ENCODE measurements at regions not wholly inside any gene's neighbourhood (a gene's known extent, or its start where the extent isn't known, plus 50 kb on each side); places are given as distances from the start of the nearest gene placed in this dataset.

GRCh38 chr10:94186722-94187121 is 176.0 kb downstream of the NOC3L start:
- no peaks in the 10 kb centered on the region for H3K4me1 ChIP-seq
- H3K4me3 ChIP-seq: no peak overlapping the region
- no peak overlapping the region for H3K27ac ChIP-seq
- WGBS, 2 donors: 72 to 75% methylated on average over 2 of the region's 2 CpGs
- TF ChIP-seq CTCF (IDR thresholded peaks at IDR 0.05) (no peak), POLR2A (IDR thresholded peaks at IDR 0.05) (no peak)
- no peak for DNase-seq
- intact Hi-C loops (cut with DNase I): no loop called here
- H3K27me3 ChIP-seq: no peaks in the 10 kb centered on the region
- H3K9me3 ChIP-seq: no peaks in the 10 kb centered on the region
- no peak for ATAC-seq
- H3K36me3 ChIP-seq (replicated peaks in 1 of 2; ENCODE audit: insufficient read depth in 1 of 2, low read depth in 2 of 2): no peaks in the 10 kb centered on the region

GRCh38 chr10:94192333-94192732 is 170.4 kb downstream of the NOC3L start:
- TF ChIP-seq CTCF (IDR thresholded peaks at IDR 0.05): no peak
- no peak for TF ChIP-seq POLR2A (IDR thresholded peaks at IDR 0.05)
- no peaks in the 10 kb centered on the region for H3K27me3 ChIP-seq
- no peaks in the 10 kb centered on the region for H3K9me3 ChIP-seq
- H3K4me1 ChIP-seq: no peaks in the 10 kb centered on the region
- WGBS, 2 donors: 76 to 81% methylated on average over 3 of the region's 3 CpGs
- no peak overlapping the region for H3K4me3 ChIP-seq
- no peaks in the 10 kb centered on the region for H3K36me3 ChIP-seq (replicated peaks in 1 of 2; ENCODE audit: insufficient read depth in 1 of 2, low read depth in 2 of 2)
- intact Hi-C loops (cut with DNase I): no loop called here
- no peak overlapping the region for H3K27ac ChIP-seq
- DNase-seq: no peak
- no peak for ATAC-seq

- Histone ChIP-seq H3K4me3 (no peak overlapping the region), H3K9me3 (no peaks in the 10 kb centered on the region), H3K27ac (no peak overlapping the region), H3K27me3 (no peaks in the 10 kb centered on the region), H3K4me1 (no peaks in the 10 kb centered on the region), H3K36me3 (replicated peaks in 1 of 2; ENCODE audit: insufficient read depth in 1 of 2, low read depth in 2 of 2) (no peaks in the 10 kb centered on the region)
- intact Hi-C loops (cut with DNase I): no loop called here
- no peak for ATAC-seq
- no peak for DNase-seq
- TF ChIP-seq CTCF (IDR thresholded peaks at IDR 0.05): no peak
- TF ChIP-seq POLR2A (IDR thresholded peaks at IDR 0.05): no peak
- WGBS, 2 donors: 96 to 100% methylated on average over 1 of the region's 1 CpG
These were observed 169.8 kb downstream of the NOC3L start for GRCh38 chr10:94192974-94193373.

DNA sequence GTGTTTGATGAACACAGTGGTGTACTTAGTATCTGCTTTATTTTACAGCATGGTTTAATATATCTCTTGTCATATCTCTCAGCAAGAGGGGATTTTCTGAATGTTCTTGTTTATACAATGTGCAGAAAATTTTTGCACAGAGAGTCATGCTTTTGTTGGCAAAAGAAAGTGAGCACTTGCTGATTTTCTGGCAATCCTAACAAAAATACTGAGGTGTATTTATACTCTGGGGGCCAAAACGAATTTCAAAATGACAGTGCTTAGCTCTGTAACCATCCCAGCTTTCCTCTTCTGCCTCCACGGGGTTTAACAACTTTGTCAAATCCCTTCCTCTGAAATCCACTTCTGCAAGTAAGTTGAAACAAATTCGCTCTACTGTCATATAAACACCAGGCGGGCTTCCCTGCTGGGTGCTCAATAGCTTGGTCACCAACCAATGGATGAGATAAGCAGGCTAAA is 169.2 kb downstream of the NOC3L start:
- Histone ChIP-seq H3K4me3 (no peak overlapping the region), H3K27me3 (no peaks in the 10 kb centered on the region), H3K36me3 (replicated peaks in 1 of 2; ENCODE audit: insufficient read depth in 1 of 2, low read depth in 2 of 2) (no peaks in the 10 kb centered on the region), H3K27ac (no peak overlapping the region), H3K4me1 (no peaks in the 10 kb centered on the region), H3K9me3 (no peaks in the 10 kb centered on the region)
- DNase-seq (no peak), ATAC-seq (no peak)
- intact Hi-C loops (cut with DNase I): no loop called here
- 65 to 77% methylated on average over 4 of the region's 4 CpGs for WGBS, 2 donors
- TF ChIP-seq POLR2A (IDR thresholded peaks at IDR 0.05) (no peak), CTCF (IDR thresholded peaks at IDR 0.05) (no peak)

GRCh38 chr10:94194256-94194655 is 168.5 kb downstream of the NOC3L start:
- WGBS, 2 donors: 63 to 72% methylated on average over 1 of the region's 1 CpG
- H3K9me3 ChIP-seq: no peaks in the 10 kb centered on the region
- no peak overlapping the region for H3K4me3 ChIP-seq
- no peaks in the 10 kb centered on the region for H3K27me3 ChIP-seq
- TF ChIP-seq POLR2A (IDR thresholded peaks at IDR 0.05) (no peak), CTCF (IDR thresholded peaks at IDR 0.05) (no peak)
- H3K27ac ChIP-seq: no peak overlapping the region
- intact Hi-C loops (cut with DNase I): no loop called here
- H3K36me3 ChIP-seq (replicated peaks in 1 of 2; ENCODE audit: insufficient read depth in 1 of 2, low read depth in 2 of 2): no peaks in the 10 kb centered on the region
- no peak for ATAC-seq
- DNase-seq: no peak
- H3K4me1 ChIP-seq: no peaks in the 10 kb centered on the region

All from body of pancreas (tissue), 4 donors.